ENCODE measurements at regions not wholly inside any gene's neighbourhood (a gene's known extent, or its start where the extent isn't known, plus 50 kb on each side); places are given as distances from the start of the nearest gene placed in this dataset.

GRCh38 chr11:114784216-114784615 lies 105.9 kb downstream of the NXPE2 start:
- no peak for TF ChIP-seq CTCF (IDR thresholded peaks at IDR 0.05; ENCODE audit: extremely low read depth, low read depth, low read length)
- Histone ChIP-seq H3K4me1 (ENCODE audit: insufficient read depth, low read length) (no peaks in the 10 kb centered on the region), H2AFZ (ENCODE audit: low read length) (no peak overlapping the region), H3K4me3 (ENCODE audit: insufficient read depth, low read length) (no peak overlapping the region), H3K79me2 (ENCODE audit: insufficient read depth, low read length) (no peaks in the 10 kb centered on the region), H3K4me2 (ENCODE audit: insufficient read depth, low read length) (no peak overlapping the region), H3K36me3 (ENCODE audit: insufficient read depth, low read length) (no peaks in the 10 kb centered on the region), H3K27ac (ENCODE audit: low read depth, low read length) (no peak overlapping the region), H3K9me3 (ENCODE audit: low read depth, low read length) (no peaks in the 10 kb centered on the region), H4K20me1 (ENCODE audit: insufficient read depth, low read length) (no peaks in the 10 kb centered on the region), H3K27me3 (ENCODE audit: insufficient read depth, low read length) (no peaks in the 10 kb centered on the region)
- no peak for DNase-seq (ENCODE audit: insufficient read length, low spot score, missing footprints)

- Histone ChIP-seq H3K27ac (ENCODE audit: low read depth, low read length) (no peak overlapping the region), H3K36me3 (ENCODE audit: insufficient read depth, low read length) (no peaks in the 10 kb centered on the region), H4K20me1 (ENCODE audit: insufficient read depth, low read length) (no peaks in the 10 kb centered on the region), H3K79me2 (ENCODE audit: insufficient read depth, low read length) (no peaks in the 10 kb centered on the region), H3K4me3 (ENCODE audit: insufficient read depth, low read length) (no peak overlapping the region), H3K9me3 (ENCODE audit: low read depth, low read length) (no peaks in the 10 kb centered on the region), H3K4me1 (ENCODE audit: insufficient read depth, low read length) (no peaks in the 10 kb centered on the region), H2AFZ (ENCODE audit: low read length) (no peak overlapping the region), H3K4me2 (ENCODE audit: insufficient read depth, low read length) (no peak overlapping the region), H3K27me3 (ENCODE audit: insufficient read depth, low read length) (no peaks in the 10 kb centered on the region)
- no peak for DNase-seq (ENCODE audit: insufficient read length, low spot score, missing footprints)
- no peak for TF ChIP-seq CTCF (IDR thresholded peaks at IDR 0.05; ENCODE audit: extremely low read depth, low read depth, low read length)
These were observed 106.6 kb downstream of the NXPE2 start for GRCh38 chr11:114784891-114785290.

- no peaks in the 10 kb centered on the region for H3K9me3 ChIP-seq (ENCODE audit: low read depth, low read length)
- H3K36me3 ChIP-seq (ENCODE audit: insufficient read depth, low read length), result no peaks in the 10 kb centered on the region
- H3K4me3 ChIP-seq (ENCODE audit: insufficient read depth, low read length), result no peak overlapping the region
- no peak for DNase-seq (ENCODE audit: insufficient read length, low spot score, missing footprints)
- H3K27me3 ChIP-seq (ENCODE audit: insufficient read depth, low read length), result no peaks in the 10 kb centered on the region
- no peak overlapping the region for H3K27ac ChIP-seq (ENCODE audit: low read depth, low read length)
- no peak overlapping the region for H3K4me2 ChIP-seq (ENCODE audit: insufficient read depth, low read length)
- no peaks in the 10 kb centered on the region for H4K20me1 ChIP-seq (ENCODE audit: insufficient read depth, low read length)
- no peak overlapping the region for H2AFZ ChIP-seq (ENCODE audit: low read length)
- TF ChIP-seq CTCF (IDR thresholded peaks at IDR 0.05; ENCODE audit: extremely low read depth, low read depth, low read length), result no peak
- H3K79me2 ChIP-seq (ENCODE audit: insufficient read depth, low read length), result no peaks in the 10 kb centered on the region
- no peaks in the 10 kb centered on the region for H3K4me1 ChIP-seq (ENCODE audit: insufficient read depth, low read length)
These were observed 107.5 kb downstream of the NXPE2 start for GRCh38 chr11:114785820-114786219.

DNA sequence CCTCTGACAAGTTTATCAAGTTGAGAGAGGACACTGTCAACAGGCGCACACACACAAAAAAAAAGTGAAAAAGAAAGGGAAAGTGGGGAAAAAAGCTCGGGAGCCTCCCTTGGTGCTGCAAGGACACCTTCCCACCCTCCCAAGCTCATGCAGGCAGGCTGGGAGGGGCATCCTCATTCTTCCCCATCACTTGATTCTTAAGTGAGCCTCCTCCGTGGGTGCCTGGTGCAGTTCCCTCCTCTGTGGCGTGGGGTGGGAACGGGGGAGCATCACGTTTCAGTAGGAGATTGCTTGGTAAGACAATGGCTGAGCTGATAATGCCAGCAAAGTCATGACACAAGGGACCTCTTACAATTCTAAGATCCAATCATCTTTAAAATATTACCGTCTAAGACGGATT lies 108.8 kb downstream of the NXPE2 start:
- no peak overlapping the region for H2AFZ ChIP-seq (ENCODE audit: low read length)
- H4K20me1 ChIP-seq (ENCODE audit: insufficient read depth, low read length), result no peaks in the 10 kb centered on the region
- no peaks in the 10 kb centered on the region for H3K79me2 ChIP-seq (ENCODE audit: insufficient read depth, low read length)
- H3K36me3 ChIP-seq (ENCODE audit: insufficient read depth, low read length), result no peaks in the 10 kb centered on the region
- no peaks in the 10 kb centered on the region for H3K9me3 ChIP-seq (ENCODE audit: low read depth, low read length)
- no peaks in the 10 kb centered on the region for H3K27me3 ChIP-seq (ENCODE audit: insufficient read depth, low read length)
- H3K4me3 ChIP-seq (ENCODE audit: insufficient read depth, low read length), result no peak overlapping the region
- no peaks in the 10 kb centered on the region for H3K4me1 ChIP-seq (ENCODE audit: insufficient read depth, low read length)
- TF ChIP-seq CTCF (IDR thresholded peaks at IDR 0.05; ENCODE audit: extremely low read depth, low read depth, low read length), result no peak
- no peak overlapping the region for H3K27ac ChIP-seq (ENCODE audit: low read depth, low read length)
- no peak for DNase-seq (ENCODE audit: insufficient read length, low spot score, missing footprints)
- H3K4me2 ChIP-seq (ENCODE audit: insufficient read depth, low read length), result no peak overlapping the region
